PC-3 (cell line): ENCODE measurements at regions not wholly inside any gene's neighbourhood (a gene's known extent, or its start where the extent isn't known, plus 50 kb on each side); places are given as distances from the start of the nearest gene placed in this dataset.

Source experiments
- EZH2 ChIP-seq: fragments of 300-600 bp; sonication (generic); IDR thresholded peaks from one replicate; pipeline ENCODE4 v1.6.1; 2017; ENCODE audit warnings: antibody characterized with exemption, mild to moderate bottlenecking, low read length; ENCODE audit not compliant: unreplicated experiment
- EZH2phosphoT487 ChIP-seq: fragments of 300-600 bp; sonication (generic); IDR thresholded peaks from 2 replicates; pipeline ENCODE4 v1.6.1; 2018; ENCODE audit warnings: mild to moderate bottlenecking, antibody characterized with exemption, low read length, borderline replicate concordance
- TF ChIP-seq, protein P1 (sequence below): fragments of 300-600 bp; sonication (generic); conservative IDR thresholded peaks from 2 replicates; pipeline ENCODE4 v1.5.1; 2017; ENCODE audit warnings: antibody characterized with exemption, low read depth, mild to moderate bottlenecking, low read length

DNA sequence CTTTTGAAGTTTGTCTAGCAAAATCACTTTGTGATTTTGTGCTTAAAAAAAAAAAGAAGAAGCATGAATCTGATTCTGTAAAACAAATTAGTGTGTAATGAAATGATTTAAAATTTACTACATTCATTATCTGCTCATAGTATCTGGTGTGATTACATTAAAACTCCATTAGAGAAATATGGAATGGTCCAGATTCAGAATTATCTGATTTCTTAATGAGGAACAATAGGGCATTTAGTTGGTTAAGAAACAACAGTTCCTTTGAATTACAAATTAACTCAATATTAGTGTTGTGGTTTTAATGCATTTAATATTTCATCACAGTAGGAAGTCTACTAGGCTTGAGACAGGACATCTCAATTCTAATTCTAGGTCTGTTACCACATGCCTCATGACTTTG lies 57.9 kb upstream of the PDHA1 start:
- TF ChIP-seq, protein P1, sequence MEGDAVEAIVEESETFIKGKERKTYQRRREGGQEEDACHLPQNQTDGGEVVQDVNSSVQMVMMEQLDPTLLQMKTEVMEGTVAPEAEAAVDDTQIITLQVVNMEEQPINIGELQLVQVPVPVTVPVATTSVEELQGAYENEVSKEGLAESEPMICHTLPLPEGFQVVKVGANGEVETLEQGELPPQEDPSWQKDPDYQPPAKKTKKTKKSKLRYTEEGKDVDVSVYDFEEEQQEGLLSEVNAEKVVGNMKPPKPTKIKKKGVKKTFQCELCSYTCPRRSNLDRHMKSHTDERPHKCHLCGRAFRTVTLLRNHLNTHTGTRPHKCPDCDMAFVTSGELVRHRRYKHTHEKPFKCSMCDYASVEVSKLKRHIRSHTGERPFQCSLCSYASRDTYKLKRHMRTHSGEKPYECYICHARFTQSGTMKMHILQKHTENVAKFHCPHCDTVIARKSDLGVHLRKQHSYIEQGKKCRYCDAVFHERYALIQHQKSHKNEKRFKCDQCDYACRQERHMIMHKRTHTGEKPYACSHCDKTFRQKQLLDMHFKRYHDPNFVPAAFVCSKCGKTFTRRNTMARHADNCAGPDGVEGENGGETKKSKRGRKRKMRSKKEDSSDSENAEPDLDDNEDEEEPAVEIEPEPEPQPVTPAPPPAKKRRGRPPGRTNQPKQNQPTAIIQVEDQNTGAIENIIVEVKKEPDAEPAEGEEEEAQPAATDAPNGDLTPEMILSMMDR, result no peak
- TF ChIP-seq EZH2 (no peak), EZH2phosphoT487 (no peak)
